HG03039 (cell line): ENCODE measurements at regions not wholly inside any gene's neighbourhood (a gene's known extent, or its start where the extent isn't known, plus 50 kb on each side); places are given as distances from the start of the nearest gene placed in this dataset.
"Not testable (repeated sequence)": the region's sequence is repeated elsewhere in the genome, so short reads cannot be mapped to it uniquely, and the experiment has no call there.

Experiments
- ATAC-seq: cut with Tn5 transposase; IDR thresholded peaks from one replicate; pipeline ENCODE4 v1.9.1; 2021; ENCODE audit warnings: mild to moderate bottlenecking, moderate library complexity; ENCODE audit not compliant: unreplicated experiment

GRCh38 chr2:35199298-35199697 lies 1156.3 kb upstream of the CRIM1 start:
- no peak for ATAC-seq

- no peak for ATAC-seq
Observed at GRCh38 chr2:35185861-35186412, 1169.6 kb upstream of the CRIM1 start.

GRCh38 chr2:35184471-35184870 lies 1171.1 kb upstream of the CRIM1 start:
- no peak for ATAC-seq

- ATAC-seq = not testable (repeated sequence)
Observed at GRCh38 chr2:35176726-35177125, 1178.9 kb upstream of the CRIM1 start.

- no peak for ATAC-seq
Observed at GRCh38 chr2:35174845-35175244, 1180.7 kb upstream of the CRIM1 start.

- no peak for ATAC-seq
Observed at GRCh38 chr2:35172687-35173086, 1182.9 kb upstream of the CRIM1 start.

- no peak for ATAC-seq
Observed at GRCh38 chr2:35168351-35168750, 1187.2 kb upstream of the CRIM1 start.

- no peak for ATAC-seq
Observed at GRCh38 chr2:35163948-35164347, 1191.6 kb upstream of the CRIM1 start.

- no peak for ATAC-seq
Observed at GRCh38 chr2:35160871-35161270, 1194.7 kb upstream of the CRIM1 start.

- ATAC-seq = no peak
Observed at GRCh38 chr2:35125871-35126270, 1229.7 kb upstream of the CRIM1 start.

- no peak for ATAC-seq
Observed at GRCh38 chr2:35125278-35125677, 1230.3 kb upstream of the CRIM1 start.

GRCh38 chr2:35116151-35116550 lies 1239.4 kb upstream of the CRIM1 start:
- ATAC-seq = no peak

GRCh38 chr2:35114765-35115164 lies 1240.8 kb upstream of the CRIM1 start:
- no peak for ATAC-seq

- ATAC-seq = not testable (repeated sequence)
Observed at GRCh38 chr2:35112367-35112766, 1243.2 kb upstream of the CRIM1 start.

GRCh38 chr2:35104309-35104708 lies 1251.3 kb upstream of the CRIM1 start:
- no peak for ATAC-seq

GRCh38 chr2:35099342-35099741 lies 1256.2 kb upstream of the CRIM1 start:
- ATAC-seq = no peak

GRCh38 chr2:35082072-35082471 lies 1273.5 kb upstream of the CRIM1 start:
- ATAC-seq = no peak

- ATAC-seq = no peak
Observed at GRCh38 chr2:35081622-35082015, 1274.0 kb upstream of the CRIM1 start.

- ATAC-seq = no peak
Observed at GRCh38 chr2:35081001-35081621, 1274.5 kb upstream of the CRIM1 start.

GRCh38 chr2:35080231-35080910 lies 1275.2 kb upstream of the CRIM1 start:
- no peak for ATAC-seq

- no peak for ATAC-seq
Observed at GRCh38 chr2:35067420-35067819, 1288.2 kb upstream of the CRIM1 start.

- no peak for ATAC-seq
Observed at GRCh38 chr2:35063836-35064235, 1291.7 kb upstream of the CRIM1 start.
